ENCODE measurements at regions not wholly inside any gene's neighbourhood (a gene's known extent, or its start where the extent isn't known, plus 50 kb on each side); places are given as distances from the start of the nearest gene placed in this dataset.
A peak's percentile ranks its signal among the peaks of the same experiment; 100 is the strongest.

DNA sequence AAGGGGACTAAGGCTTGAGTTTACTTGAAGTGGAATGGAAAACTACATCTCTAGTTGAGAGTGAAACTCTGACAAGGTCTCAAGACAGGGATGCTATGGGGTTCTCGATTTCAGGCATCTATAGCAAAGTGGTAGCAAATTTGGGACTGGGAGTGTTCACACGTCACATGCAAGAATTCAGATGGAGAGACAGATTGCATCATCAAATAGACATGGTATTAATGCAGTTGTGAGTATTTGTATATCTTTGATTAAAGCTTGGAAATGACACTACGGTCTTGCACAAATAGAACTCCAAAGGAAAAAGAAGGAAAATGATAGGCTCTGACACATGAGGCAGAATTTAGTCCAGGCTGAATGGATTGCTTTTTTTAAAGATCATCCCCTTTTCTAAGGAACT, 1061.6 kb upstream of the FANCL start:
- DNase-seq: no peak
- intact Hi-C loops (cut with DNase I): loop anchor here (10.0 kb wide), 2 partner anchors 852 to 1262 kb away; no protein-coding TSS in a partner anchor
- no peak overlapping the region for H3K9ac ChIP-seq (ENCODE audit: low read depth in 2 of 2, low read length in 2 of 2)
- H3K4me1 ChIP-seq: no peaks in the 10 kb centered on the region
- no peaks in the 10 kb centered on the region for H3K9me3 ChIP-seq
- no peaks in the 10 kb centered on the region for H3K36me3 ChIP-seq
- TF ChIP-seq, protein P1, sequence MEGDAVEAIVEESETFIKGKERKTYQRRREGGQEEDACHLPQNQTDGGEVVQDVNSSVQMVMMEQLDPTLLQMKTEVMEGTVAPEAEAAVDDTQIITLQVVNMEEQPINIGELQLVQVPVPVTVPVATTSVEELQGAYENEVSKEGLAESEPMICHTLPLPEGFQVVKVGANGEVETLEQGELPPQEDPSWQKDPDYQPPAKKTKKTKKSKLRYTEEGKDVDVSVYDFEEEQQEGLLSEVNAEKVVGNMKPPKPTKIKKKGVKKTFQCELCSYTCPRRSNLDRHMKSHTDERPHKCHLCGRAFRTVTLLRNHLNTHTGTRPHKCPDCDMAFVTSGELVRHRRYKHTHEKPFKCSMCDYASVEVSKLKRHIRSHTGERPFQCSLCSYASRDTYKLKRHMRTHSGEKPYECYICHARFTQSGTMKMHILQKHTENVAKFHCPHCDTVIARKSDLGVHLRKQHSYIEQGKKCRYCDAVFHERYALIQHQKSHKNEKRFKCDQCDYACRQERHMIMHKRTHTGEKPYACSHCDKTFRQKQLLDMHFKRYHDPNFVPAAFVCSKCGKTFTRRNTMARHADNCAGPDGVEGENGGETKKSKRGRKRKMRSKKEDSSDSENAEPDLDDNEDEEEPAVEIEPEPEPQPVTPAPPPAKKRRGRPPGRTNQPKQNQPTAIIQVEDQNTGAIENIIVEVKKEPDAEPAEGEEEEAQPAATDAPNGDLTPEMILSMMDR (IDR thresholded peaks at IDR 0.05): no peak
- H3K27ac ChIP-seq: no peak overlapping the region
- no peaks in the 10 kb centered on the region for H3K27me3 ChIP-seq
- H3K4me3 ChIP-seq: no peak overlapping the region

DNA sequence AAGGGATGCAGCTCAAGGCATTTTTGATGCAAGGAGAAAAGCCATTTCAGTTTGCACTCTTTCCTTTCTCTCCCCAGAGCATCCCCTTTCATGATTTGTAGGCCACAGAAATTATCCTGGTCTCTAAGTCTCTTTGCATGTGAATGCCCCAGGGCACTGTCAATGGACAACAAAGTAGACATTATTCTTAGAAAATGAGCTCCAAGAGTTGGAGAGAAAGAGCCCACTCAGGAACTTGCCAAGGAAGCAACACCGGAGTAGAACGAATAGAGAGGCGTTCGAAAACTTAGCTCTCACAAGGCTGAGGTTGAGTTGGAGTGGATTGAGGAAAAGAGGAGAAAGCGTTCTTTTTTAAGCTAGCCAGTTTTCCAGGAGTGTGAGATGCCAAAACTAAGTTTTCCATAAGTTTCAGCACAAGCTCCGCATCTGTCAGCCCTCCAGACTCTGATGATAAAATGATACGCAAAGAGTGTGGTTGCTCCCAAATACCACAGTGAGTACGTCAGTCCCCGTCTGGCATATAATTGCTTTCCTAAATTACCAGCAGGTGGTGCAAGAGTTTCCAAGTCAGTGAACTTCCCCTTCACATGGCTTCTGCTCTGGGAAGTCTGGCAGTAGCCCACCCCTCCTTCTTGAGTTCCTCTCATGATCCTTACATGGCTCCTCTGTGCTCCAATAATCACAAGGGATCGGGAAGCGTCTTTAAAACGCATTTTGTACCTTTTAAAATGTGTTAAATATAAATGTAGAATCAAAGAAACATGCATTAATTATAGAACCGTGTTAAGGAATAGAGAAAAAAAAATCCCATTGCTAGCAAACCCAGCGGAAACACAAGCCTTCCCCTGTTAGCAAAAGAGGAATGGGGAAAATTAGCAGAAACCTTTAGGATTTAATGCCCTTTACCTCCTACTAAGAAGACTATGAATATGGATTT, 1060.6 kb upstream of the FANCL start:
- intact Hi-C loops (cut with DNase I): loop anchor here (10.0 kb wide), 2 partner anchors 853 to 1263 kb away; no protein-coding TSS in a partner anchor
- peak; percentile 34 for DNase-seq
- Histone ChIP-seq H3K4me1 (no peaks in the 10 kb centered on the region), H3K36me3 (no peaks in the 10 kb centered on the region), H3K9me3 (no peaks in the 10 kb centered on the region), H3K27ac (no peak overlapping the region), H3K27me3 (no peaks in the 10 kb centered on the region), H3K9ac (ENCODE audit: low read depth in 2 of 2, low read length in 2 of 2) (no peak overlapping the region), H3K4me3 (no peak overlapping the region)
- TF ChIP-seq, protein P1 (IDR thresholded peaks at IDR 0.05): peak; percentile 42

DNA sequence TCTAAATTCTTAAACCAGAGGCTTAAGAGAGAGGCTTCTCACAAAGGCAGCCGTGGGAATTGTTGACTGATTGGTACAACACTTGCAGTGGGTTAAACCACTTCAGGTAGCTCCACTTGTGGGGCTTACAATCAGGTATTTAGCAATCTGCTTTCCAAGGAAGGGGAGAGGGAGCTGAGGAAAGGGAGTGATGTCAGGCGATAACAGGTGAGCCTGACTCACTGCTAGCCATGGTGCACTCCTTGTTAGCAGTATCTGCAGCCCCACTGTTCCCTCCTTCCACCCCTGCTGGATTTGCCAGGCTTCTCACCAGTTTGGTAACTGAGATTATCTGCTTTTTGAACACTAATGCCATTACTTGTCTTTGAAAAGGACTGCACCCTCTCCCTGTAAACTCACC, 1056.7 kb upstream of the FANCL start:
- Histone ChIP-seq H3K9me3 (no peaks in the 10 kb centered on the region), H3K27ac (no peak overlapping the region), H3K27me3 (no peaks in the 10 kb centered on the region), H3K36me3 (no peaks in the 10 kb centered on the region), H3K9ac (ENCODE audit: low read depth in 2 of 2, low read length in 2 of 2) (no peak overlapping the region), H3K4me1 (no peaks in the 10 kb centered on the region), H3K4me3 (no peak overlapping the region)
- intact Hi-C loops (cut with DNase I): no loop called here
- TF ChIP-seq, protein P1 (IDR thresholded peaks at IDR 0.05): no peak
- no peak for DNase-seq

DNA sequence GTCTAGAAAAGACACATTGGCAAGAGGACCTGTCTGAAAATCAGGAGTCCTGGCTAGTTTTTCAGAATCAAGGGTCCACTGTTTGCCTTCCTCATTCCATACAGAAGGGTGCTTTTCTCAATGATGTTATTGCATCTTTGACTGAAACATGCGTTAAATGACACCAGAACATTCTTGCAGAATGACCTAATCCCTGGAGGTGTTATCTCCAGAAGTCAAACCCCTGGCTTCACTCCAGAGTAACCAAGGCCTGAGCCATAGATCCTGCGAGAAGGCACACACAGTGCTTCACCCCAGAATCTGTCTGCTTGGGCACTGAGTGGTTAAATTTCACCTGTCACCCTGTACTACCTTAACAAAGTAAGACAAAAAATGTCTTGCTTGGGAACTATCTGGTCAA, 1055.2 kb upstream of the FANCL start:
- Histone ChIP-seq H3K9ac (ENCODE audit: low read depth in 2 of 2, low read length in 2 of 2) (no peak overlapping the region), H3K36me3 (no peaks in the 10 kb centered on the region), H3K9me3 (no peaks in the 10 kb centered on the region), H3K4me1 (no peaks in the 10 kb centered on the region), H3K27ac (no peak overlapping the region), H3K27me3 (no peaks in the 10 kb centered on the region), H3K4me3 (no peak overlapping the region)
- TF ChIP-seq, protein P1 (IDR thresholded peaks at IDR 0.05): no peak
- no peak for DNase-seq
- intact Hi-C loops (cut with DNase I): no loop called here

DNA sequence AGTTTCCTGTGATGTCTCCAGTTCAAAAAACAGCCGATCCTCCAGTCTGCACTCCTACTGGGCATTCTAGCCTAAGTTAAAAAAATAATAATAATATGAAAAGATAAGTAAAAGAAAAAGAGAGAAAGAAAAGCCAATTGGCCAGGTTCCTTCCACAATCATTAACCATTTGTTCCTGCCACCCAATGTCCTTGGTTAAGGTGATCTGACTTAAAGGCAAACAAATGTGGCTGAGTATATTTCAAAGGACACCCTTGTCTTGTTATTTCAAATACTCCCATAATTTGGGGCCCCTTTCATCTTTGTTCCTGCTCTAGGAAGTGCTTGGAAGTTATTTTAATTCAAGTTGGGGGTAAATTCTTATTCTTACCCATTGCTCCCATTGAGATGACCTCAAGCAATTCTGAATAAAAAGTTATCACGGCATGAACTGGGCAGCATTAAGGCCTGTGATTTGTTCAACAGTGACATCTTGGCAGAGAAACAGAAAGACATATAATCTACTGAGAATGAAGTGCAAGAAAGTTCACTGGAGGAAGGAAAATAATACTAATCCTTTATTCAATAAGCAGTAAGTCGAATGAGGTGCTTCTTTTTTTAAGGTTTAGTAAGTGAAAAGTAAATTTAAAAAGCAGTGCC, 1054.5 kb upstream of the FANCL start:
- H3K9ac ChIP-seq (ENCODE audit: low read depth in 2 of 2, low read length in 2 of 2): no peak overlapping the region
- TF ChIP-seq, protein P1 (IDR thresholded peaks at IDR 0.05): no peak
- no peaks in the 10 kb centered on the region for H3K36me3 ChIP-seq
- H3K27me3 ChIP-seq: no peaks in the 10 kb centered on the region
- intact Hi-C loops (cut with DNase I): no loop called here
- no peak overlapping the region for H3K4me3 ChIP-seq
- no peak for DNase-seq
- H3K4me1 ChIP-seq: no peaks in the 10 kb centered on the region
- H3K9me3 ChIP-seq: no peaks in the 10 kb centered on the region
- H3K27ac ChIP-seq: no peak overlapping the region
